ENCODE measurements at regions not wholly inside any gene's neighbourhood (a gene's known extent, or its start where the extent isn't known, plus 50 kb on each side); places are given as distances from the start of the nearest gene placed in this dataset.

DNA sequence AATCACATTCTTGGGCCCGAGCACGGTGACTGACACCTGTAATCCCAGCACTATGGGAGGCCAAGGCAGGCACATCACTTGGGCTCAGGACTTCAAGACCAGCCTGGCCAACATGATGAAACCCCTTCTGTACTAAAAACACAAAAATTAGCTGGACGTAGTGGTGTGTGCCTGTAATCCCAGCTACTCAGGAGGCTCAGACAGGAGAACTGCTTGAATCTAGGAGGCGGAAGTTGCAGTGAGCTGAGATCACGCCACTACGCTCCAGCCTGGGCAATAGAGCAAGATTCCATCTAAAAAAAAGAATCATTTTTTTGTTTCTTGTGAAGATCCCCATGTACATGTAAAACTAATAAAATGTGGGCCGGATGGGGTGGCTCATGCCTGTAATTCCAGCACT is 53.1 kb upstream of the ATF7IP2 start:
- TF ChIP-seq, protein P1, sequence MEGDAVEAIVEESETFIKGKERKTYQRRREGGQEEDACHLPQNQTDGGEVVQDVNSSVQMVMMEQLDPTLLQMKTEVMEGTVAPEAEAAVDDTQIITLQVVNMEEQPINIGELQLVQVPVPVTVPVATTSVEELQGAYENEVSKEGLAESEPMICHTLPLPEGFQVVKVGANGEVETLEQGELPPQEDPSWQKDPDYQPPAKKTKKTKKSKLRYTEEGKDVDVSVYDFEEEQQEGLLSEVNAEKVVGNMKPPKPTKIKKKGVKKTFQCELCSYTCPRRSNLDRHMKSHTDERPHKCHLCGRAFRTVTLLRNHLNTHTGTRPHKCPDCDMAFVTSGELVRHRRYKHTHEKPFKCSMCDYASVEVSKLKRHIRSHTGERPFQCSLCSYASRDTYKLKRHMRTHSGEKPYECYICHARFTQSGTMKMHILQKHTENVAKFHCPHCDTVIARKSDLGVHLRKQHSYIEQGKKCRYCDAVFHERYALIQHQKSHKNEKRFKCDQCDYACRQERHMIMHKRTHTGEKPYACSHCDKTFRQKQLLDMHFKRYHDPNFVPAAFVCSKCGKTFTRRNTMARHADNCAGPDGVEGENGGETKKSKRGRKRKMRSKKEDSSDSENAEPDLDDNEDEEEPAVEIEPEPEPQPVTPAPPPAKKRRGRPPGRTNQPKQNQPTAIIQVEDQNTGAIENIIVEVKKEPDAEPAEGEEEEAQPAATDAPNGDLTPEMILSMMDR (IDR thresholded peaks at IDR 0.05; ENCODE audit: low read depth, low read length, missing control alignments): no peak
- no peak for DNase-seq (ENCODE audit: low read depth)
- no peak overlapping the region for H3K4me3 ChIP-seq (ENCODE audit: low read depth, low read length)

DNA sequence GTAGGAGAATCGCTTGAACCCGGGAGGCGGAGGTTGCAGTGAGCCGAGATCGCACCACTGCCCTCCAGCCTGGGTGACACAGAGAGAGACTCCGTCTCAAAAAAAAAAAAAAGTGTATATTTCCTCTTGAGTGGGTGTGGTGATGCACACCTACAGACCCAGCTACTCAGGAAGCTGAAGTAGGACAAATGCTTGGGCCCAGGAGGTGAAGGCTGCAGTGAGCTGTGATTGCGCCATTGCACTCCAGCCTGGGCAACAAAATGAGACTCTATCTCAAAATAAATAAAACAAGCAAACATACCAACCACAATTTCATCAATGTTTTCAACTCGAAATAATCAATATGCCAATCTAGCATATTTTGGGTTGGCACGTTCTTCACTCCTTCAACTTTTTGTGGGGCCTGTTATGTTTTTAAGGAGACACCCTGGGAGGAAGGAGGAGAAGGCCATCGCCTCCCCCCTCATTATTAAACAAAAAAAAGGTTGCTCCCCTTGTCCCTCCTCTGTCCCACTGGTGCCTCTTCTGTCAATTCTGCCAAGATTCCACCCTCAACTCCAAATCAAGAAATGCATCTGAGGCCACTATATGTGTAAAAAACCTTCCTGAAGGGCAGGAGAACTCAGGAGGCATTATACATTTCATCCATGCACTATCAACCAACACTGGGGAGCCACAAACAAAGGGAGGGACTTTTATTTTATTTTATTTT is 52.4 kb upstream of the ATF7IP2 start:
- no peak for DNase-seq (ENCODE audit: low read depth)
- H3K4me3 ChIP-seq (ENCODE audit: low read depth, low read length): no peak overlapping the region
- TF ChIP-seq, protein P1 (IDR thresholded peaks at IDR 0.05; ENCODE audit: low read depth, low read length, missing control alignments): no peak

DNA sequence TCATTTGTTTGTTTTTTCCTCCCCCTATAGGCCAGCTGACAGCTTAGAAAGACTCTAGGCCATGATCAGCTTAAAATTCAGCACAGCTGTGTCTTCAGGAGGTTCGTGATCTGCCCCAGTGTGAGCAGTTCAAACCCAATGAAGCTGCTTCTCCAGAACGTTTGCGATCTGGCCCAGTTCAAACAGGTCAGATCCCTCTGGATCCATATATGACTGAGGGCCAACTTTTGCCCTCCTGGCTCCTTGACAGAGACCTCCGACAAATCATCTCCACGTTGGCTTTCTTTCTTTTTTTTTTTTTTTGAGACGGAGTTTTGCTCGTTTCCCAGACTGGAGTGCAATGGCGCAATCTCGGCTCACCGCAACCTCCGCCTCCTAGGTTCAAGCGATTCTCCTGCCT is 50.2 kb upstream of the ATF7IP2 start:
- TF ChIP-seq, protein P1 (IDR thresholded peaks at IDR 0.05; ENCODE audit: low read depth, low read length, missing control alignments): no peak
- no peak overlapping the region for H3K4me3 ChIP-seq (ENCODE audit: low read depth, low read length)
- no peak for DNase-seq (ENCODE audit: low read depth)

Measured in GM12864 (cell line).